Heart left ventricle (tissue), 16 donors: ENCODE measurements at regions not wholly inside any gene's neighbourhood (a gene's known extent, or its start where the extent isn't known, plus 50 kb on each side); places are given as distances from the start of the nearest gene placed in this dataset.

Source experiments
- ATAC-seq, 4 donors: fragments of 200-7000 bp; cut with Tn5 transposase; one replicate each; pipeline ENCODE4 v1.9.1; 2020 to 2022; ENCODE audit warnings: moderate library complexity in 4 of 4, mild to moderate bottlenecking in 3 of 4, moderate number of reproducible peaks in 1 of 4
- DNase-seq, 5 donors: peaks; one replicate each; pipeline ENCODE4 v3.0.0-alpha.2; 2020
- H3K27ac ChIP-seq, 12 donors: fragments of 200-600 bp; sonication (generic) in 4 of 12; one replicate each; pipeline versions ENCODE4 v1.5.0 to v1.8.0; 2016 to 2022; ENCODE audit warnings: mild to moderate bottlenecking in 2 of 12
- H3K27me3 ChIP-seq, 9 donors: fragments of 200-600 bp; sonication (generic) in 2 of 9; one replicate each; pipeline versions ENCODE4 v1.5.1 to v1.8.0; 2016 to 2022; ENCODE audit warnings: mild to moderate bottlenecking in 3 of 9
- H3K36me3 ChIP-seq, 9 donors: fragments of 200-600 bp; sonication (generic) in 2 of 9; one replicate each; pipeline versions ENCODE4 v1.5.0 to v1.8.0; 2018 to 2022; ENCODE audit warnings: mild to moderate bottlenecking in 2 of 9
- H3K4me1 ChIP-seq, 12 donors: fragments of 200-600 bp; sonication (generic) in 4 of 12; one replicate each; pipeline versions ENCODE4 v1.5.0 to v1.8.0; 2016 to 2022; ENCODE audit warnings: mild to moderate bottlenecking in 3 of 12
- H3K4me3 ChIP-seq, 12 donors: fragments of 200-600 bp; sonication (generic) in 4 of 12; one replicate each; pipeline versions ENCODE4 v1.5.0 to v1.8.0; 2017 to 2022; ENCODE audit warnings: mild to moderate bottlenecking in 9 of 12, moderate library complexity in 4 of 12
- H3K9me3 ChIP-seq, 12 donors: fragments of 200-600 bp; sonication (generic) in 4 of 12; one replicate each; pipeline versions ENCODE4 v1.5.0 to v1.8.0; 2016 to 2022; ENCODE audit warnings: mild to moderate bottlenecking in 1 of 12
- CTCF ChIP-seq, 12 donors: fragments of 200-600 bp; sonication (generic) in 4 of 12; IDR thresholded peaks; one replicate each; pipeline versions ENCODE4 v1.5.0 to v1.8.0; 2018 to 2022; ENCODE audit warnings: antibody characterized with exemption in 12 of 12, mild to moderate bottlenecking in 5 of 12
- POLR2A ChIP-seq, 2 donors: fragments of 450-650 bp; IDR thresholded peaks; one replicate each; pipeline ENCODE4 v1.6.1; 2017; ENCODE audit warnings: antibody characterized with exemption in 2 of 2, mild to moderate bottlenecking in 2 of 2, moderate library complexity in 2 of 2
- WGBS, 4 donors: extraction: QIAGEN DNeasy Blood & Tissue Kit in 2 of 4; methylation state at CpG; one replicate each; pipeline versions ENCODE4 v1.1.5 to v1.1.7; 2013 to 2018; 5-methylcytosine and 5-hydroxymethylcytosine counted together
- intact Hi-C, 10 donors: fragments of 100-400 bp; cut with DNase I; formaldehyde crosslinking; loops; one replicate each; pipeline versions ENCODE4 v1.11.1 to v1.14.2; 2022
- donor health status: ischemic (EF 13 %, LVEDD 7.1; RV severe dilation, severe dysfunction).
- donor health status: healthy with polysubstance abuse.
- donor health status: DM: no; HTN: yes; CAD: no.
- donor health status: DM: no; HTN: no; CAD: no.
- donor health status: ischemic (EF 25% LVEDD 6.9; RV normal size, moderate dysfunction).
- donor health status: ischemic (EF 25% LVEDD 5.7; RV mildly dilated, moderate dysfunction).
- donor health status: healthy.
- donor health status: DM: yes; HTN: yes; CAD: no.
- donor health status: ischemic (EF 35%, LVEDD 5.7; RV mildly dilated, moderate dysfunction).
- donor health status: nonischemic (EF 11% LVEDD 7.7; RV severe dilation, severe dysfunction).
- donor health status: DM: yes; HTN: yes; CAD: no.
- donor health status: PGD.
- donor health status: ischemic (EF 29% LVEDD 5.4; RV normal size, mild dysfunction).
- donor health status: nonischemic (EF 23%, LVEDD 6.1; RV moderate dilation, normal function).

- 82 to 85% (median 83%) methylated on average over 9 of the region's 9 CpGs for WGBS, 4 donors
- intact Hi-C loops, result no loop called here
- ATAC-seq, result no peak
- Histone ChIP-seq H3K9me3 (no peaks in the 10 kb centered on the region), H3K36me3 (no peaks in the 10 kb centered on the region), H3K4me1 (no peaks in the 10 kb centered on the region), H3K27ac (no peak overlapping the region), H3K4me3 (no peak overlapping the region), H3K27me3 (no peaks in the 10 kb centered on the region)
- DNase-seq, result no peak
- TF ChIP-seq POLR2A (IDR thresholded peaks at IDR 0.05), result no peak
- TF ChIP-seq CTCF (IDR thresholded peaks at IDR 0.05), result no peak
Observed at GRCh38 chr2:47256416-47257087, 80.2 kb upstream of the CALM2 start.

GRCh38 chr2:47255794-47256193 is 79.5 kb upstream of the CALM2 start:
- TF ChIP-seq CTCF (IDR thresholded peaks at IDR 0.05) (no peak), POLR2A (IDR thresholded peaks at IDR 0.05) (no peak)
- H3K4me1 ChIP-seq, result no peaks in the 10 kb centered on the region
- H3K27ac ChIP-seq, result no peak overlapping the region
- WGBS, 4 donors, result 44 to 99% (median 85%) methylated on average over 4 of the region's 4 CpGs
- no peaks in the 10 kb centered on the region for H3K36me3 ChIP-seq
- DNase-seq (no peak), ATAC-seq (no peak)
- no peaks in the 10 kb centered on the region for H3K27me3 ChIP-seq
- no peaks in the 10 kb centered on the region for H3K9me3 ChIP-seq
- no peak overlapping the region for H3K4me3 ChIP-seq
- intact Hi-C loops, result no loop called here

DNA sequence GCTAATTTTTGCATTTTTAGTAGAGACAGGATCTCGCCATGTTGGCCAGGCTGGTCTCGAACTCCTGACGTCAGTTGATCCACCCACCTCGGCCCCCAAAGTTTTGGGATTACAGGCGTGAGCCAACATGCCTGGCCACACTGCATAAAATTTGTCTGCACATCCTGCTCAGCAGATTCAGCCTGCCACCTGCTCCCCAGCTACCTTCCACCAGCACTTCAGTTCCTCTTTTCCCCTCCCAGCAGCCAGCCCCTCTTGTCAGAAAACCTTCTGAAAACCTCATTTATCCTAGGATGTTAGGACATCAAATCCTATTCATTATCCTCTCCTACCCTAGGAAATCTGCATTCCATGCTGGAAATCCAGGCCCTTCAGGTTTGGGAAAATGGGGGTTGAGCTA is 78.2 kb upstream of the CALM2 start:
- WGBS, 4 donors, result 76 to 97% (median 93%) methylated on average over 5 of the region's 5 CpGs
- H3K27ac ChIP-seq, result no peak overlapping the region
- H3K4me1 ChIP-seq, result peaks cover 0 to 2% (median 0%) of the 10 kb centered on the region in 12 donors
- no peaks in the 10 kb centered on the region for H3K9me3 ChIP-seq
- DNase-seq (no peak), ATAC-seq (no peak)
- TF ChIP-seq POLR2A (IDR thresholded peaks at IDR 0.05) (no peak), CTCF (IDR thresholded peaks at IDR 0.05) (no peak)
- no peaks in the 10 kb centered on the region for H3K27me3 ChIP-seq
- no peaks in the 10 kb centered on the region for H3K36me3 ChIP-seq
- intact Hi-C loops, result no loop called here
- H3K4me3 ChIP-seq, result no peak overlapping the region

DNA sequence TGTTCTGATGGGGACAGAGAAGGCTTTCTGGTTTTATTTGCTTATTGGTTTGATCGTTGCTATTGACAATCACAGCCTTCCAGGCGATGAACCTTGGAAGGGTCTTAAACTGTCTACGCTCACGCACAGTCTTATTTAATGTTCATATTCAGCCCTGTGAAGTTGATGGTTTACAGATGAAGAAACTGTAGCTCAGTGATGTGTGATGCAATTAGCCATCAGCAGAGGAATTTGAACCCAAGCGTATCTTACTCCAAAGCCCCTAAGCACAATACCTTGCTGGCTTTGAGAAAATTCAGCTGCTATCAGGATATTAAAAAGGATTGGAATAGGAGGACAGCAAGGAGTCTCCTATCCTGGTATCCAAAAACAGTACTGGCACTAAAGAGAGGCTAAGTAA is 77.1 kb upstream of the CALM2 start:
- H3K27ac ChIP-seq, result no peak overlapping the region
- DNase-seq (no peak), ATAC-seq (no peak)
- H3K9me3 ChIP-seq, result no peaks in the 10 kb centered on the region
- H3K4me3 ChIP-seq, result no peak overlapping the region
- no peaks in the 10 kb centered on the region for H3K36me3 ChIP-seq
- H3K4me1 ChIP-seq, result peaks cover 0 to 5% (median 0%) of the 10 kb centered on the region in 12 donors
- TF ChIP-seq POLR2A (IDR thresholded peaks at IDR 0.05) (no peak), CTCF (IDR thresholded peaks at IDR 0.05) (no peak)
- no peaks in the 10 kb centered on the region for H3K27me3 ChIP-seq
- 91 to 99% (median 96%) methylated on average over 5 of the region's 5 CpGs for WGBS, 4 donors
- intact Hi-C loops, result no loop called here
